Cerebellar nuclear complex (tissue), 1 donor: ENCODE measurements at regions not wholly inside any gene's neighbourhood (a gene's known extent, or its start where the extent isn't known, plus 50 kb on each side); places are given as distances from the start of the nearest gene placed in this dataset.
"Not testable (repeated sequence)": the region's sequence is repeated elsewhere in the genome, so short reads cannot be mapped to it uniquely, and the experiment has no call there.

Experiments used
- DNase-seq, 2 experiments: peaks; one replicate each; lab custom pipeline; 2025; lab: John Stamatoyannopoulos, UW

DNA sequence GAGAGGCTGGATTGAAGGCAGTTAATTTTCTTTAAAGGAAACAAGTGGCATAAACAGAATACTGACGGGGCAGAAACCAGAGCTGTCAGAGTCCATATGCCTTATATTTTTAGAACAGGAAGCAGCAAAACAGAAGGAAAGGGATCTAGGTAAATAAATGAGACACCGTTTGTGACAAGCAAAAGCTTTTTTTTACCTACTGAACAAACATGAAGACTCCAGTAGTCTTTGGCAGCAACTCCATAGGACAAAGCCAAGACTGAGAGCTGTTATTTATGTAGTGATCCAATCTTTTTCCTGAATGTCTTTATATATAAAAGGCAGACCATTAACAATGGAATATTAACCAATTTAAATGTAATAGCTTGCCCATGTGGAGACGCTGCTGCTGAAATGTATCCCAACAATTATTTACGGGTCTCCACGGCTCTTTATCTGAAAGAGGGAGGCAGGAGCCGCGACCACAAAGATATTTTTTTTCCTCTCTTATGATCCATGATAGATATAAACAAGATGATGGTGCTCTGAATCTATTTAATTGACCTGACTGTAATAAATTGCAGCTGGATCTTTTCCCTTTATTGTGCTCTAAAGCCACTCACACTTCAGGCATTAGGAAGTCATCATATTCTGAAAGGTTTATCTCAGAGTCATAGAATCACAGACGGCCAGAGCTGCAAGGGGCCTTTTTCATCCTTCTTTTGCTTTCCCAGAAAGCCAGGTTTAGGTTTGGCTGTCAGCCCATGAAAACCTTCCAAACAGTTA lies 687.8 kb downstream of the EFNB2 start:
- DNase-seq: peak in 1 of 2 experiments; percentile 61

- DNase-seq: no peak
Observed at GRCh38 chr13:105846923-105847322, 688.5 kb downstream of the EFNB2 start.

DNA sequence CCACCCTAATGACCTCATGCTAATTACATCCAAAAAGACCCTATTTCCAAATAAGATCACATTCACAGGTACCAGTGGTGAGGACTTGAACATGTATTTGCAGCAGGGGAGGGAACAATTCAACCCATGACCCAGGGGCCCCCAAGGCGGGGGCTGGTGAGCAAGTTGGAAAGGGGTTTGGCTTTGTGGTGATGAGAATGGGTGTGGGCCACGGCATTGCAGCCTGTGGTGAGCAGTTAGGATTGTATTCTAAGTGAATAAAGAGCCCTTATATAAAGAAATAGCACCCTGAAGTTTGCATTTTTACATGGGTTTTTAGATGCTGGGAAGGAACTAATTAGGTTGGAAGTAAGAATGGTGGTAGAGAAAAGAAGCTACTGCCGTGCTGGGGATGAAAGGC lies 694.2 kb downstream of the EFNB2 start:
- no peak for DNase-seq

GRCh38 chr13:105838231-105838630 lies 697.2 kb downstream of the EFNB2 start:
- no peak for DNase-seq

DNA sequence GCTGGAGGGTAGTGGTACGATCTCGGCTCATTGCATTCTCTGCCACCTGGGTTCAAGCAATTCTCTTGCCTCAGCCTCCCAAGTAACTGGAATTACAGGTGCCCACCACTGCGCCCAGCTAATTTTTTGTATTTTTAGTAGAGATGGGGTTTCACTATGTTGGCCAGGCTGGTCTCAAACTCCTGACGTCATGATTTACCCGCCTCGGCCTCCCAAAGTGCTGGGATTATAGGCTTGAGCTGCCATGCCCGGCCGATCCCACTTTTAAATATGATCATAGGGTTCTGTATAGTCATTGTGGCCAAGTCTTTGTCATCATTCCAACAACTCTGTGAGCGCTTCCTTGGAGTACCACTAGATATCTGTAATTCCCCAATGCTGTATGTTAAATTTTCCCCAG lies 698.2 kb downstream of the EFNB2 start:
- not testable (repeated sequence) for DNase-seq

GRCh38 chr13:105830821-105831220 lies 704.6 kb downstream of the EFNB2 start:
- DNase-seq: no peak

GRCh38 chr13:105827111-105827809 lies 708.2 kb downstream of the EFNB2 start:
- DNase-seq: no peak

GRCh38 chr13:105825071-105825470 lies 710.4 kb downstream of the EFNB2 start:
- DNase-seq: no peak

- DNase-seq: no peak
Observed at GRCh38 chr13:105821337-105821736, 714.1 kb downstream of the EFNB2 start.

- DNase-seq: no peak
Observed at GRCh38 chr13:105820415-105820814, 715.0 kb downstream of the EFNB2 start.

DNA sequence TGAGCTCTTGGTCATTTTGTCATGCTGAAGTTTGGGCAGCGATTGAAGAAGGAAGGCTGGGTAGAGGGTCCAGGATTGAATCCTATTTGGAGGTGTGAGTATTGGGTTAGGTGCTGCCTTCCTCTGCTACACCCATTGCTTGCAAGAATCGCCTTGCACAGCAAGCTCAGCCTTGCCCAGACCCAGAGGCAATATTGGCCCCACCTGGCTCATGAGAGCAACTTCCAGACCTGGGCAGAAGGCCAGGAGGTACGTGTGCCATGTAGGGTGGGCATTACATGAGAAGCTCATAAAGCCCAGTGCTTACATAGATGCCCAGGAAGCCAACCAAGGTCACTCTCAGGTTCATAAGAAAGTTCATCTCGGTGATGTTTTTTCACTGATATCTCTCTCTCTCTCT lies 718.0 kb downstream of the EFNB2 start:
- no peak for DNase-seq

- DNase-seq: no peak
Observed at GRCh38 chr13:105816994-105817393, 718.5 kb downstream of the EFNB2 start.

GRCh38 chr13:105814902-105815250 lies 720.6 kb downstream of the EFNB2 start:
- DNase-seq: no peak

DNA sequence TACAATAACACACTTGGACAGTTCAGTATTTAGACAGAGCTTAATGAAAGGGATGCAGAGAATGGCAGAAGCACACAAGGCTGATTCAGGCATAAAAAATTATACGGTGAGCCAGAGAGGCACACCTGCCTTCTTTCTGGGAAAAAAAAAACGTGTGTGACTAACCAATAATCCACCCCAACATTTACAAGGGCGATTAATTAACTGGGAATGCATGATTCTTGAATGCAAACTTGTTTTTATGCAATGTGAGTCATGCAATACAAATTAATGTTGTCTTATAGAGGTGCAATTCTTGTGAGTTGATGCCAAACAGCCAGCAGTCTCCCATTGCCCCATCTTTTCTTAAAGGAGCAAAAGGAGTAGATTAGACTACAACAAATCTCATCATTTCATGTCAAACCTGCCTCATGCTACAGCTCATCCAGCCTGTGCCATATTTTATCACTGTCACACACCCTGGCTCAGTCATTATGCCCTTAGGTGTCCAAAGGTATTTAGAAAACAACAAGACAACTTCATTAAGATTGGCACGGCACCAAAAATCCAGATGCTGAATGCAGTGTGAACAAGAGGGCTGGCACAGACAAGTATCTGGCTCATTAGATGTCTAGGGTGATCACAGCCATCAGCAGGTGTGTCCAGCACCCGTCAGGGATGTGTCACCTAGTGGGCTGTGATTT lies 721.1 kb downstream of the EFNB2 start:
- no peak for DNase-seq

GRCh38 chr13:105806628-105806920 lies 728.9 kb downstream of the EFNB2 start:
- no peak for DNase-seq

DNA sequence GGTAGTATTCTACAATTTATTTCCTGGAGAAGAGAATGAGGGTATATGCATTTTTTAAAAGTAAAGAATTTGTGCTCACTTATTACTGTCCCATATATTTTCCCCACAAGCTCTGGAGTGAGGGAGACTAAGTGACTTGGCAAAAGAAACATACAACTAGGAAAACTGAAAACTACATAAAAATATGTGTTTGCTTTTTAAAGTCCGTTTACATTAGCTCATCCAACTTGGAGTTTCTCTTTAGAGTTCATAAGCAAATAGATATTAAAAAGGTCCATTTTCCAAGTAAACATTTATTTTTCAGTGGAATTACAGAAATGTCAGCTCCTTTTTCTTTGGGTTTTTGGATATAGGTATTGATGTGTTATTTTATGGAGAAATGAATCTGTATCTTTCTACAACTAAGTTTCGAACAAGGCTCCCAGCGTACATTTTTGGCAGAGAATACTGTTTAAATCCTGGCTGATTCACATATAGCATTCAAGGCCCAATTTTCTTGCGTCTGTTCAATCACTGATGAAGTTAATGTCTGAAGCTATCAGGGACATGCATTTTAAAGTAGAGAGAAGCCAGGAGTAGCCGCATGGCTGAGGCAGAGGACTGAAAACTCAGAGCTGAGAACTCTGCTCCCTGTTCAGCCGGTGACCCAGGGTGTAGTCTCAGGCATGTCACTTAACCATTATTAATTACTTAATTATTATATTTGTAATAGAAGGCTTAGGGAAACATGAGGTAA lies 729.4 kb downstream of the EFNB2 start:
- no peak for DNase-seq

DNA sequence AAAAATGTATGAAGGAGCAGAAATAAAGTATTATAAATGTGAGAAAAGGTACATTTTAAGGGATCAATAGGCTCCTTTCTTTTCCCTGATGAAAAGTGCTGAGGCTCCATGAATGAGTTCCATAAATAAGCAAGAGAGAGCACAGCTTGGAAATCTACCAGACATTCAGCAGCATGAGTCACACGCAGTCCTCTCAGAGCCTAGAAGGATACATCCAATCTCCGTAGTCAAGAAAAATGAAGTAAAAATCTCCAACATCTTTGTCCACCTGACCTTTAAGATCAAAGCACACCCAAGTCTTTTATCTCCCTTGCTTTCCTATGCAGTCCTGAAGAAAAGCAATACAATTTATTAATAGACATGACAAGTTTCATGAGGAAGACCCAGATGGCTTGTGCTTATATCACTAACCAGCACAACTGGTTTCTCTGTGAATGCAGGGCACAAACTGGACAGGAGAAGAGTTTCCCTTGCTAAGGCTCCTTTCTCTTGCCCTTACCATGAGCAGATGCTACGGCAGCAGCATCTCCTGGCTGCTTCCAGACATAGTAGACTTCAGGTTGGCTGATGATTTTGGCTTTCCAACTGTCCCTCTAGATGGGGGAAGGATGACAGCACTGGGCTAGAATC lies 730.8 kb downstream of the EFNB2 start:
- DNase-seq: no peak

DNA sequence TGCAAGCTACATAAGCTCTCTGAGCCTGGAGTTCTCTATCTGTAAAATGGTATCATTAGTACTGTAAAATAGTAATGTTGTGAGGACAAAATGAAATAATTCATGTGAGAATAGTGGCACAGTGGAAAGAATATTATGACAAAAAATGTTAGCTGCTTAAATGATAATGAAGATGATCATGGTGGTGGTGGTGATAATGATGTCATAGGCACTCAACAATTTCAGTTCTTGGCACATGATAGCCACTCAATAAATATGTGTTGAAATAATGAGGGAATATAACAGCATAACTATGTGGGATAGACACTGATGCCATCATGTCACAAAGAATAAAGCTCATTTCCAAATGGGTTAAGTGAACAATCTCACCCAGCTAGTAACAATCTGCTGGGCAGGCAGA lies 736.3 kb downstream of the EFNB2 start:
- DNase-seq: no peak

- no peak for DNase-seq
Observed at GRCh38 chr13:105798541-105798940, 736.9 kb downstream of the EFNB2 start.

DNA sequence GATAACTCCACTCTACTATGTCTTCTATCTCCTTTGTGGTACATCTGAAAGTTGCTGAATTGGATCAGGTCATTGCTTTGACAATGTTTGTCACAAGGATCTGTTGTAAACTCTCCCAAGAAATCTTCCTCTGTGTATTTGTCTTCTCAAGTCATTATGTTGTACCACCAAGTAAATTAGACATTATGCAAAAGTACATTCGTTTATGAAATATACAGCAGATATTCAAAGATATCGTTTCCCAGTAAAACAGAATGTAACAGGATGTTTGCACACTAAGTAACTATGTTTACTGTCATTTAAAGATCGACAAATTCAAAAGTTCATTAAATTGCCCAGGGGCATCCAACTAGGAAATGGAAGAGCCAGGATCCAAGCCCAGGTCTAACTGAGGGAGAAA lies 739.4 kb downstream of the EFNB2 start:
- DNase-seq: no peak

GRCh38 chr13:105790923-105791322 lies 744.5 kb downstream of the EFNB2 start:
- no peak for DNase-seq

DNA sequence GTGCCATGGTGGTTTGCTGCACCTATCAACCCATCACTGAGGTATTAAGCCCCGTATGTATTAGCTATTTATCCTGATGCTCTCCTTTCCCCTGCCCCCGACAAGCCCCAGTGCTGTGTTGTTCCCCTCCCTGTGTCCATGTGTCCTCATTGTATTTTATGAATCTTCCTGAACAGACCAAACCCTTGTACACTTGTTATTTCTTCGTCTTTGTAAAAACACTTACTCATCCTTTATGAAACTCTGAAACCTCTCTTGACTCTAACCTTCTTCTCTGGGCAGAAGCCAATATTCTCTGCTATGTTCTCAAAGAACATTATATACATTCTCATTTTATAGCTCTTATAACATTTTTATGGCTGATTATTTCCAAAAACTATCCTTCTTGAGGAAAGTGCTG lies 746.9 kb downstream of the EFNB2 start:
- no peak for DNase-seq
